Osteocyte (in vitro differentiated cells): ENCODE measurements at regions not wholly inside any gene's neighbourhood (a gene's known extent, or its start where the extent isn't known, plus 50 kb on each side); places are given as distances from the start of the nearest gene placed in this dataset.
"Not testable (repeated sequence)": the region's sequence is repeated elsewhere in the genome, so short reads cannot be mapped to it uniquely, and the experiment has no call there.

Experiments
- DNase-seq: peaks from one replicate; pipeline ENCODE4 v3.0.0; 2021; ENCODE audit warnings: mixed read lengths; ENCODE audit not compliant: unreplicated experiment; ENCODE audit errors: extremely low spot score
- H3K27ac Mint-ChIP-seq: one replicate; pipeline ENCODE4 v1.8.0; 2021; ENCODE audit warnings: mild to moderate bottlenecking, mixed read lengths; ENCODE audit not compliant: unreplicated experiment
- H3K27me3 Mint-ChIP-seq: one replicate; pipeline ENCODE4 v1.8.0; 2021; ENCODE audit warnings: mixed read lengths; ENCODE audit not compliant: unreplicated experiment
- H3K36me3 Mint-ChIP-seq: one replicate; pipeline ENCODE4 v1.8.0; 2021; ENCODE audit warnings: mixed read lengths; ENCODE audit not compliant: unreplicated experiment
- H3K4me1 Mint-ChIP-seq: one replicate; pipeline ENCODE4 v1.8.0; 2021; ENCODE audit warnings: mixed read lengths; ENCODE audit not compliant: unreplicated experiment
- H3K4me3 Mint-ChIP-seq: one replicate; pipeline ENCODE4 v1.8.0; 2021; ENCODE audit warnings: mild to moderate bottlenecking, moderate library complexity, mixed read lengths; ENCODE audit not compliant: unreplicated experiment
- H3K9me3 Mint-ChIP-seq: one replicate; pipeline ENCODE4 v1.8.0; 2021; ENCODE audit warnings: mixed read lengths; ENCODE audit not compliant: unreplicated experiment
- CTCF ChIP-seq: fragments of 200-600 bp; sonication (generic); IDR thresholded peaks from 2 replicates; pipeline ENCODE4 v1.5.0; 2021; ENCODE audit warnings: antibody characterized with exemption, mild to moderate bottlenecking, moderate library complexity

DNA sequence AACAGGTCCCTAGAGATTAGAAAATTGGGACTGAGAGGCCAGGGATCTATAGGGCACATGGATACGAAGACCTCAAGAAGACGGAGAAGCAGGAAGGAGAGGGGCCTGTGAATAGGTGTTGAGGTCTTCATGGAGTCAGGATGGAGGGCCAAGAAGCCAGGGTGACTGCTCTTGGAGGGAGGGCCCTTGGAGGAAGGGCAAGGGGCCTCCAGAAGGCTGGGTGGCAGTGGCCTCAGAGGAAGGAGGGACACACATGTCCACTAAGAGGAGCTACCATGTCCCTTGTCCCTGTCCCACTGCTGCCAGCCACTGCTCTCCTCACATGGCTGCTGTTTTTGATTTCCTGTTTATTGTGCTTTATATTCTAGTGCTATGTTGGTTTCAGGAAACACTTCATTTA is 589.5 kb upstream of the B3GAT1 start:
- H3K4me3 Mint-ChIP-seq = no peak overlapping the region
- peaks cover 11% of the 10 kb centered on the region for H3K27me3 Mint-ChIP-seq
- no peak overlapping the region for H3K27ac Mint-ChIP-seq
- no peaks in the 10 kb centered on the region for H3K36me3 Mint-ChIP-seq
- TF ChIP-seq CTCF = no peak
- no peak for DNase-seq
- no peaks in the 10 kb centered on the region for H3K4me1 Mint-ChIP-seq
- no peaks in the 10 kb centered on the region for H3K9me3 Mint-ChIP-seq

GRCh38 chr11:135001065-135001464 is 589.0 kb upstream of the B3GAT1 start:
- not testable (repeated sequence) for H3K4me3 Mint-ChIP-seq, H3K27me3 Mint-ChIP-seq, H3K4me1 Mint-ChIP-seq, DNase-seq, H3K27ac Mint-ChIP-seq, H3K9me3 Mint-ChIP-seq, H3K36me3 Mint-ChIP-seq

DNA sequence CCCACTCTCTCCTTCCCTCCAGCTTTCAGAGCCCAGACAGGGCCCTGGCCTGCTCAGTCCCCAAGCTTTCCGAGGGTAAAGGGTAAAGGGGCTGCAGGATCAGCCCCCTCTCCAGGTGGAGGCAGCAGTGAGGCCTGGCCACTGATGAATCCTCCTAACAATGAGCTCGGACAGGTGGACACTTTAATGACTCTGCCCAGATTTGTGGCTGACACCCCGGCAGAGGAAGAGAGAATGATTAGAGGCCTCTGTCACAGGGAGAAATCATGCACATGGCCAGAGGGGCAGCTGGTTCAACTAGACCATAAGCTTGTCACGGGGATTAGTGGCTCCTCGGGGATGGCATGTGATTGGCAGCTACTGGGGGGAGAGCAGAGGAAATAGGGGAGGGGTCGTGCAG is 587.5 kb upstream of the B3GAT1 start:
- Mint-ChIP-seq H3K4me1 (peaks cover 6% of the 10 kb centered on the region), H3K27ac (no peak overlapping the region), H3K27me3 (peaks cover 19% of the 10 kb centered on the region), H3K4me3 (no peak overlapping the region), H3K36me3 (no peaks in the 10 kb centered on the region), H3K9me3 (no peaks in the 10 kb centered on the region)
- TF ChIP-seq CTCF = no peak
- no peak for DNase-seq

- DNase-seq = no peak
- H3K27me3 Mint-ChIP-seq = peaks cover 25% of the 10 kb centered on the region
- no peak overlapping the region for H3K27ac Mint-ChIP-seq
- H3K4me1 Mint-ChIP-seq = peaks cover 6% of the 10 kb centered on the region
- no peak for TF ChIP-seq CTCF
- H3K9me3 Mint-ChIP-seq = no peaks in the 10 kb centered on the region
- H3K4me3 Mint-ChIP-seq = no peak overlapping the region
- H3K36me3 Mint-ChIP-seq = no peaks in the 10 kb centered on the region
Measured at GRCh38 chr11:134997652-134998320, 585.7 kb upstream of the B3GAT1 start.

- H3K9me3 Mint-ChIP-seq = no peaks in the 10 kb centered on the region
- H3K27me3 Mint-ChIP-seq = peaks cover 33% of the 10 kb centered on the region
- no peak overlapping the region for H3K27ac Mint-ChIP-seq
- no peak overlapping the region for H3K4me3 Mint-ChIP-seq
- H3K36me3 Mint-ChIP-seq = no peaks in the 10 kb centered on the region
- H3K4me1 Mint-ChIP-seq = peaks cover 6% of the 10 kb centered on the region
- DNase-seq = no peak
- TF ChIP-seq CTCF = no peak
Measured at GRCh38 chr11:134995741-134996140, 583.7 kb upstream of the B3GAT1 start.

DNA sequence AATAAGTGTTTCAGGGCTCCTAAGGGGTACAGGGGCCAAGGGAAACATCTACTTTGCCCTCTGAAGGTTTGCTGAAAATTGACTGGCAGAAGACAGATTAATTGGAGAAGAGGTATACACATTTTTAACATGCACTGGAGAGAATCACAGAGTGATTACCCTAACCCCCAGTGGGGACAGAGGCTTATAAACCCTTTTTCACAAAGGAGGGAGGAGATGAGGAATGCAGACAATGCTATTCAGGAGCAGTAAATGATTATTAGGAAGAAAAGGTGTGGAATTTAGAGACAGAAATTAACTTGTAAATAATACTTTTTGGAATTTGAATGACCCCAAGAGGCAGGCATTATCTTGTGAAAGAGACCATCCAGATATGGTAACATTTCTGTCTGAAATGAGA is 582.4 kb upstream of the B3GAT1 start:
- Mint-ChIP-seq H3K4me3 (no peak overlapping the region), H3K27ac (no peak overlapping the region), H3K9me3 (no peaks in the 10 kb centered on the region), H3K4me1 (peaks cover 6% of the 10 kb centered on the region), H3K36me3 (no peaks in the 10 kb centered on the region), H3K27me3 (peaks cover 31% of the 10 kb centered on the region)
- no peak for DNase-seq
- TF ChIP-seq CTCF = no peak
